ENCODE measurements at regions not wholly inside any gene's neighbourhood (a gene's known extent, or its start where the extent isn't known, plus 50 kb on each side); places are given as distances from the start of the nearest gene placed in this dataset.

GRCh38 chr7:144960763-144961162, 124.9 kb upstream of the TPK1 start:
- TF ChIP-seq CHD7 (IDR thresholded peaks at IDR 0.05; ENCODE audit: insufficient replicate concordance, low read length), result no peak
- no peak for TF ChIP-seq CTCF (IDR thresholded peaks at IDR 0.05; ENCODE audit: control extremely low read depth in 1 of 3, insufficient read depth in 1 of 3, low read depth in 1 of 3, low read length in 3 of 3)
- no peak for TF ChIP-seq YY1 (IDR thresholded peaks at IDR 0.05; ENCODE audit: low read depth, low read length)
- TF ChIP-seq TAF1 (IDR thresholded peaks at IDR 0.05; ENCODE audit: low read depth, low read length), result no peak
- TF ChIP-seq RFX5 (IDR thresholded peaks at IDR 0.05; ENCODE audit: borderline replicate concordance, low read depth, low read length), result no peak
- TF ChIP-seq RAD21 (IDR thresholded peaks at IDR 0.05 in 1 of 2, conservative IDR thresholded peaks at IDR 0.05 in 1 of 2; ENCODE audit: low read depth in 2 of 2, low read length in 2 of 2), result no peak
